ENCODE measurements at regions not wholly inside any gene's neighbourhood (a gene's known extent, or its start where the extent isn't known, plus 50 kb on each side); places are given as distances from the start of the nearest gene placed in this dataset.

DNA sequence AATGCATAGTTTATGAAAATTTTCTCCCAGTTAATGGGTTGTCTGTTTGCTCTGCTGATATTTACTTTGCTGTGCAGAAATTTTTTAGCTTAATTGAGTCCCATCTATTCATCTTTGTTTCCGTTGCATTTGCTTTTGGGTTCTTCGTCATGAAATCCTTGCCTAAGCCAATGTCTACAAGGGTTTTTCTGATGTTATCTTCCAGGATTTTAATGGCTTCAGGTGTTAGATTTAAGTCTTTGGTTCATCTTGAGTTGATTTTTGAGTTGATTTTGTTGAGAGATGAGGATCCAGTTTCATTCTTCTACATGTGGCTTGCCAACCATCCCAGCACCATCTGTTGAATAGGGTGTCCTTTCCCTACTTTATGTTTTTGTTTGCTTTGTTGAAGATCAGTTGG, 85.2 kb downstream of the DRAM2 start:
- no peak for TF ChIP-seq MXD4 (CRISPR knock-in tag; IDR thresholded peaks at IDR 0.05; ENCODE audit: borderline replicate concordance)
- no peak for TF ChIP-seq NR2C2 (CRISPR knock-in tag; IDR thresholded peaks at IDR 0.05)
- TF ChIP-seq TEAD1 (CRISPR knock-in tag; IDR thresholded peaks at IDR 0.05), result no peak
- TF ChIP-seq, protein P1, sequence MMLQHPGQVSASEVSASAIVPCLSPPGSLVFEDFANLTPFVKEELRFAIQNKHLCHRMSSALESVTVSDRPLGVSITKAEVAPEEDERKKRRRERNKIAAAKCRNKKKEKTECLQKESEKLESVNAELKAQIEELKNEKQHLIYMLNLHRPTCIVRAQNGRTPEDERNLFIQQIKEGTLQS (CRISPR knock-in tag; conservative IDR thresholded peaks at IDR 0.05), result no peak
- TF ChIP-seq, protein P2, sequence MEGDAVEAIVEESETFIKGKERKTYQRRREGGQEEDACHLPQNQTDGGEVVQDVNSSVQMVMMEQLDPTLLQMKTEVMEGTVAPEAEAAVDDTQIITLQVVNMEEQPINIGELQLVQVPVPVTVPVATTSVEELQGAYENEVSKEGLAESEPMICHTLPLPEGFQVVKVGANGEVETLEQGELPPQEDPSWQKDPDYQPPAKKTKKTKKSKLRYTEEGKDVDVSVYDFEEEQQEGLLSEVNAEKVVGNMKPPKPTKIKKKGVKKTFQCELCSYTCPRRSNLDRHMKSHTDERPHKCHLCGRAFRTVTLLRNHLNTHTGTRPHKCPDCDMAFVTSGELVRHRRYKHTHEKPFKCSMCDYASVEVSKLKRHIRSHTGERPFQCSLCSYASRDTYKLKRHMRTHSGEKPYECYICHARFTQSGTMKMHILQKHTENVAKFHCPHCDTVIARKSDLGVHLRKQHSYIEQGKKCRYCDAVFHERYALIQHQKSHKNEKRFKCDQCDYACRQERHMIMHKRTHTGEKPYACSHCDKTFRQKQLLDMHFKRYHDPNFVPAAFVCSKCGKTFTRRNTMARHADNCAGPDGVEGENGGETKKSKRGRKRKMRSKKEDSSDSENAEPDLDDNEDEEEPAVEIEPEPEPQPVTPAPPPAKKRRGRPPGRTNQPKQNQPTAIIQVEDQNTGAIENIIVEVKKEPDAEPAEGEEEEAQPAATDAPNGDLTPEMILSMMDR (IDR thresholded peaks at IDR 0.05), result no peak
- TF ChIP-seq ATF1 (CRISPR knock-in tag; IDR thresholded peaks at IDR 0.05), result no peak
- no peak for TF ChIP-seq SP1 (CRISPR knock-in tag; conservative IDR thresholded peaks at IDR 0.05)
- no peak for TF ChIP-seq ESRRA (CRISPR knock-in tag; IDR thresholded peaks at IDR 0.05; ENCODE audit: borderline replicate concordance)
- TF ChIP-seq, protein P3, sequence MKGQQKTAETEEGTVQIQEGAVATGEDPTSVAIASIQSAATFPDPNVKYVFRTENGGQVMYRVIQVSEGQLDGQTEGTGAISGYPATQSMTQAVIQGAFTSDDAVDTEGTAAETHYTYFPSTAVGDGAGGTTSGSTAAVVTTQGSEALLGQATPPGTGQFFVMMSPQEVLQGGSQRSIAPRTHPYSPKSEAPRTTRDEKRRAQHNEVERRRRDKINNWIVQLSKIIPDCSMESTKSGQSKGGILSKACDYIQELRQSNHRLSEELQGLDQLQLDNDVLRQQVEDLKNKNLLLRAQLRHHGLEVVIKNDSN (CRISPR knock-in tag; IDR thresholded peaks at IDR 0.05), result no peak
